ENCODE measurements at regions not wholly inside any gene's neighbourhood (a gene's known extent, or its start where the extent isn't known, plus 50 kb on each side); places are given as distances from the start of the nearest gene placed in this dataset.

- Histone ChIP-seq H2AFZ (ENCODE audit: insufficient read depth, low read depth, low read length, poor library complexity, severe bottlenecking) (no peak overlapping the region), H3K9ac (ENCODE audit: insufficient read depth, low read length, poor library complexity, severe bottlenecking) (no peak overlapping the region), H4K20me1 (ENCODE audit: insufficient read depth, low read length) (no peaks in the 10 kb centered on the region), H3K27ac (ENCODE audit: low read depth in 1 of 2, low read length in 2 of 2) (no peak overlapping the region), H3K9me3 (replicated peaks in 1 of 2; ENCODE audit: control insufficient read depth in 1 of 2, insufficient read depth in 1 of 2, low read length in 2 of 2) (peaks cover 2 to 5% of the 10 kb centered on the region in 2 donors), H3K27me3 (ENCODE audit: control insufficient read depth in 2 of 2, insufficient read depth in 2 of 2, low read length in 2 of 2) (peaks cover 0 to 5% of the 10 kb centered on the region in 2 donors), H3K4me1 (ENCODE audit: control insufficient read depth in 1 of 2, insufficient read depth in 2 of 2, low read length in 2 of 2) (no peaks in the 10 kb centered on the region), H3K4me3 (replicated peaks in 1 of 3; ENCODE audit: low read depth in 2 of 3, low read length in 3 of 3) (no peak overlapping the region), H3K4me2 (replicated peaks; ENCODE audit: extremely low read depth, low read length, poor library complexity, severe bottlenecking) (no peak overlapping the region), H3K79me2 (ENCODE audit: insufficient read depth, low read length) (no peaks in the 10 kb centered on the region), H3K36me3 (replicated peaks in 1 of 2; ENCODE audit: control insufficient read depth in 1 of 2, insufficient read depth in 2 of 2, low read length in 2 of 2) (no peaks in the 10 kb centered on the region)
- Mint-ChIP-seq H3K4me3 (no peak overlapping the region), H3K4me1 (no peaks in the 10 kb centered on the region), H3K9me3 (peaks cover 5 to 15% (median 8%) of the 10 kb centered on the region in 7 donors), H3K27me3 (ENCODE audit: low read depth in 3 of 3) (peaks cover 8 to 40% (median 13%) of the 10 kb centered on the region in 3 donors), H3K36me3 (no peaks in the 10 kb centered on the region), H3K27ac (no peak overlapping the region)
- intact Hi-C loops (cut with micrococcal nuclease): no loop called here
- WGBS (ENCODE audit: insufficient coverage): 90% methylated on average over 14 of the region's 14 CpGs
- TF ChIP-seq, protein P1, sequence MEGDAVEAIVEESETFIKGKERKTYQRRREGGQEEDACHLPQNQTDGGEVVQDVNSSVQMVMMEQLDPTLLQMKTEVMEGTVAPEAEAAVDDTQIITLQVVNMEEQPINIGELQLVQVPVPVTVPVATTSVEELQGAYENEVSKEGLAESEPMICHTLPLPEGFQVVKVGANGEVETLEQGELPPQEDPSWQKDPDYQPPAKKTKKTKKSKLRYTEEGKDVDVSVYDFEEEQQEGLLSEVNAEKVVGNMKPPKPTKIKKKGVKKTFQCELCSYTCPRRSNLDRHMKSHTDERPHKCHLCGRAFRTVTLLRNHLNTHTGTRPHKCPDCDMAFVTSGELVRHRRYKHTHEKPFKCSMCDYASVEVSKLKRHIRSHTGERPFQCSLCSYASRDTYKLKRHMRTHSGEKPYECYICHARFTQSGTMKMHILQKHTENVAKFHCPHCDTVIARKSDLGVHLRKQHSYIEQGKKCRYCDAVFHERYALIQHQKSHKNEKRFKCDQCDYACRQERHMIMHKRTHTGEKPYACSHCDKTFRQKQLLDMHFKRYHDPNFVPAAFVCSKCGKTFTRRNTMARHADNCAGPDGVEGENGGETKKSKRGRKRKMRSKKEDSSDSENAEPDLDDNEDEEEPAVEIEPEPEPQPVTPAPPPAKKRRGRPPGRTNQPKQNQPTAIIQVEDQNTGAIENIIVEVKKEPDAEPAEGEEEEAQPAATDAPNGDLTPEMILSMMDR (IDR thresholded peaks at IDR 0.05): no peak
- no peak for DNase-seq
Observed at GRCh38 chr9:126128494-126129142, 198.0 kb upstream of the MVB12B start.

DNA sequence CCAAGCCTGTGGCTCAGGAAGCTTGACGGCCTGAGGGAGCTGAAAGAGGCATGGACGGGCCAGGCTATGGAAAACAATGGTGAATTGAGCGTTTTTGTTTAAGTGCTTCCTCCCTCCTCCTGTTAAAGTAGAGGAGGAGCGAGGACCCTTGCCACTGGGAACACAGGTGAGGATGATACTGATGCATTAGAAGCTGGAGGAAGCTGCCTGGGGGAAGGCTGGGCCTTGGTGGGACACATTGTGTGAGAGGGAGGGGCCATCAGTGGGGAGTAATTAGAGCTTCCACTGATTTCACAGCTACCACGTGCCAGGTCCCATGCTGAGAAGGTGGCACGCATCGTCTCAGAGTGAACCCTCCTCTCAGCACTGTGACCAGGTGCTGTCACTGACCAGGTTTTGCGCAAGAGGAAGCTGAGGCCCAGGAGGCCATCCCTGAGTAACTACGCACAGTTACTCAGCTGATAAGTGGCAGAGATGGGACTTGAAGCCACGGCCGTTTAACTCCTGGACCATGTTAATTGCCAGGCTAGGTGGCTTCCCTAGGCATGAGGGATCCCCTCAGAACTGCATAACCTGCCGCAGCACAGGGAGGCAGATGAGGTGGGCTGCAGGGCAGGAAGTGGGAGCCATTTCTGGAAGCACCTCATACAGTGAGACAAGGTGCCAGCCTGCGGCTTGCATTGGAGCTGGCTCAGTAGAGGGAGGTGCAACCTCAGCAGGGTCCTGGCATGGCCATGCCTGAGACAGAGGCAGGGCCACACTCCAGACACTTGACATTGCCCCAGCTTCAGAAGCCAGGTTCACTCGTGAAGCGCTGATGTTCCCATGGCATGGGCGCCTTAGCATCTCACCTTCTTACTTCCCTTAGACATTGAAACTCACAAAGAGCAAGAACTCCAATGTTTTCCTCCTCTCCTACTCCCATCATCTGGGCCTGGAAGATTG is 195.3 kb upstream of the MVB12B start:
- no peak for DNase-seq
- H3K4me2 ChIP-seq (replicated peaks; ENCODE audit: extremely low read depth, low read length, poor library complexity, severe bottlenecking): no peak overlapping the region
- Mint-ChIP-seq H3K4me3 (no peak overlapping the region), H3K4me1 (no peaks in the 10 kb centered on the region), H3K36me3 (no peaks in the 10 kb centered on the region), H3K27me3 (ENCODE audit: low read depth in 3 of 3) (peaks cover 5 to 37% (median 13%) of the 10 kb centered on the region in 3 donors), H3K27ac (peak overlapping the region in 1 of 7 donors; percentile 11), H3K9me3 (peaks cover 6 to 20% (median 12%) of the 10 kb centered on the region in 7 donors)
- no peaks in the 10 kb centered on the region for H4K20me1 ChIP-seq (ENCODE audit: insufficient read depth, low read length)
- no peaks in the 10 kb centered on the region for H3K4me1 ChIP-seq (ENCODE audit: control insufficient read depth in 1 of 2, insufficient read depth in 2 of 2, low read length in 2 of 2)
- no peaks in the 10 kb centered on the region for H3K36me3 ChIP-seq (replicated peaks in 1 of 2; ENCODE audit: control insufficient read depth in 1 of 2, insufficient read depth in 2 of 2, low read length in 2 of 2)
- no peak overlapping the region for H3K4me3 ChIP-seq (replicated peaks in 1 of 3; ENCODE audit: low read depth in 2 of 3, low read length in 3 of 3)
- WGBS (ENCODE audit: insufficient coverage): 77% methylated on average over 13 of the region's 16 CpGs
- intact Hi-C loops (cut with micrococcal nuclease): no loop called here
- TF ChIP-seq, protein P1 (IDR thresholded peaks at IDR 0.05): no peak
- peaks cover 0 to 5% of the 10 kb centered on the region in 2 donors for H3K27me3 ChIP-seq (ENCODE audit: control insufficient read depth in 2 of 2, insufficient read depth in 2 of 2, low read length in 2 of 2)
- H3K9ac ChIP-seq (ENCODE audit: insufficient read depth, low read length, poor library complexity, severe bottlenecking): no peak overlapping the region
- H3K9me3 ChIP-seq (replicated peaks in 1 of 2; ENCODE audit: control insufficient read depth in 1 of 2, insufficient read depth in 1 of 2, low read length in 2 of 2): peaks cover 2 to 5% of the 10 kb centered on the region in 2 donors
- H2AFZ ChIP-seq (ENCODE audit: insufficient read depth, low read depth, low read length, poor library complexity, severe bottlenecking): no peak overlapping the region
- H3K27ac ChIP-seq (ENCODE audit: low read depth in 1 of 2, low read length in 2 of 2): no peak overlapping the region
- no peaks in the 10 kb centered on the region for H3K79me2 ChIP-seq (ENCODE audit: insufficient read depth, low read length)

All from CD14-positive monocyte (primary cell).